ENCODE measurements at regions not wholly inside any gene's neighbourhood (a gene's known extent, or its start where the extent isn't known, plus 50 kb on each side); places are given as distances from the start of the nearest gene placed in this dataset.

GRCh38 chr1:56125316-56125715 lies 454.0 kb downstream of the PLPP3 start:
- no peak for TF ChIP-seq CTCF (conservative IDR thresholded peaks at IDR 0.05 in 1 of 2, IDR thresholded peaks at IDR 0.05 in 1 of 2; ENCODE audit: extremely low read depth in 1 of 2, insufficient read depth in 1 of 2, low read depth in 1 of 2, low read length in 2 of 2)
- TF ChIP-seq EZH2 (IDR thresholded peaks at IDR 0.05; ENCODE audit: borderline replicate concordance, low read length): no peak

Measured in mammary epithelial cell (primary cell).